ENCODE measurements at regions not wholly inside any gene's neighbourhood (a gene's known extent, or its start where the extent isn't known, plus 50 kb on each side); places are given as distances from the start of the nearest gene placed in this dataset.

GRCh38 chr11:70853068-70853769, 399.2 kb downstream of the SHANK2 start:
- TF ChIP-seq, protein P1, sequence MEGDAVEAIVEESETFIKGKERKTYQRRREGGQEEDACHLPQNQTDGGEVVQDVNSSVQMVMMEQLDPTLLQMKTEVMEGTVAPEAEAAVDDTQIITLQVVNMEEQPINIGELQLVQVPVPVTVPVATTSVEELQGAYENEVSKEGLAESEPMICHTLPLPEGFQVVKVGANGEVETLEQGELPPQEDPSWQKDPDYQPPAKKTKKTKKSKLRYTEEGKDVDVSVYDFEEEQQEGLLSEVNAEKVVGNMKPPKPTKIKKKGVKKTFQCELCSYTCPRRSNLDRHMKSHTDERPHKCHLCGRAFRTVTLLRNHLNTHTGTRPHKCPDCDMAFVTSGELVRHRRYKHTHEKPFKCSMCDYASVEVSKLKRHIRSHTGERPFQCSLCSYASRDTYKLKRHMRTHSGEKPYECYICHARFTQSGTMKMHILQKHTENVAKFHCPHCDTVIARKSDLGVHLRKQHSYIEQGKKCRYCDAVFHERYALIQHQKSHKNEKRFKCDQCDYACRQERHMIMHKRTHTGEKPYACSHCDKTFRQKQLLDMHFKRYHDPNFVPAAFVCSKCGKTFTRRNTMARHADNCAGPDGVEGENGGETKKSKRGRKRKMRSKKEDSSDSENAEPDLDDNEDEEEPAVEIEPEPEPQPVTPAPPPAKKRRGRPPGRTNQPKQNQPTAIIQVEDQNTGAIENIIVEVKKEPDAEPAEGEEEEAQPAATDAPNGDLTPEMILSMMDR (IDR thresholded peaks at IDR 0.05): no peak
- peaks cover 20% of the 10 kb centered on the region for H3K27me3 Mint-ChIP-seq (ENCODE audit: low read depth)
- peaks cover 11% of the 10 kb centered on the region for H3K9me3 Mint-ChIP-seq (ENCODE audit: low read depth)
- H3K36me3 Mint-ChIP-seq (ENCODE audit: low read depth): no peaks in the 10 kb centered on the region
- no peak overlapping the region for H3K27ac Mint-ChIP-seq (ENCODE audit: unreplicated experiment)
- no peak overlapping the region for H3K4me3 Mint-ChIP-seq (ENCODE audit: unreplicated experiment)
- no peaks in the 10 kb centered on the region for H3K4me1 Mint-ChIP-seq (ENCODE audit: low read depth)
- no peak for DNase-seq (ENCODE audit: low spot score)

DNA sequence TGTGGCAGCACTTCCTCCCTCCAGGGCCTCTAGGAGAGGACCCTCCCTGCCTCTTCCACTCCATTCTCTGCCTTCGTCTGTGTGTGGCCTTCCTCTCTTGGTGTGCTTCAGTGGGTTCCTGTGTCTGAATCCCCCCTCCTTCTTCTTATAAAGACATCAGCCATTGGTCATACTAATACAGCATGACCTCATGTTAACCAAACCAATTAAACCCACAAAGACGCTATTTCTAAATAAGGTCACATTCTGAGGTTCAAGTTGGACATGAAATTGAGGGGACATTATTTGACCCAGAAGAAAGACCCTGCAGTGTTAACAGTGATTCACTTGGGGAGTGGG, 398.6 kb downstream of the SHANK2 start:
- H3K36me3 Mint-ChIP-seq (ENCODE audit: low read depth): no peaks in the 10 kb centered on the region
- H3K4me1 Mint-ChIP-seq (ENCODE audit: low read depth): no peaks in the 10 kb centered on the region
- H3K4me3 Mint-ChIP-seq (ENCODE audit: unreplicated experiment): no peak overlapping the region
- TF ChIP-seq, protein P1 (IDR thresholded peaks at IDR 0.05): no peak
- peaks cover 17% of the 10 kb centered on the region for H3K27me3 Mint-ChIP-seq (ENCODE audit: low read depth)
- H3K27ac Mint-ChIP-seq (ENCODE audit: unreplicated experiment): no peak overlapping the region
- peaks cover 11% of the 10 kb centered on the region for H3K9me3 Mint-ChIP-seq (ENCODE audit: low read depth)
- DNase-seq (ENCODE audit: low spot score): no peak

- DNase-seq (ENCODE audit: low spot score): no peak
These were observed 398.2 kb downstream of the SHANK2 start for GRCh38 chr11:70854201-70854600.

GRCh38 chr11:70854901-70855556, 397.3 kb downstream of the SHANK2 start:
- H3K4me3 Mint-ChIP-seq (ENCODE audit: unreplicated experiment): no peak overlapping the region
- H3K4me1 Mint-ChIP-seq (ENCODE audit: low read depth): no peaks in the 10 kb centered on the region
- peaks cover 20% of the 10 kb centered on the region for H3K27me3 Mint-ChIP-seq (ENCODE audit: low read depth)
- no peak for DNase-seq (ENCODE audit: low spot score)
- H3K27ac Mint-ChIP-seq (ENCODE audit: unreplicated experiment): no peak overlapping the region
- no peaks in the 10 kb centered on the region for H3K36me3 Mint-ChIP-seq (ENCODE audit: low read depth)
- TF ChIP-seq, protein P1 (IDR thresholded peaks at IDR 0.05): no peak
- H3K9me3 Mint-ChIP-seq (ENCODE audit: low read depth): peaks cover 8% of the 10 kb centered on the region

More at GRCh38 chr11:70854201-70854600, 398.2 kb downstream of the SHANK2 start:
- Mint-ChIP-seq H3K36me3 (ENCODE audit: low read depth) (no peaks in the 10 kb centered on the region), H3K27me3 (ENCODE audit: low read depth) (peaks cover 19% of the 10 kb centered on the region), H3K9me3 (ENCODE audit: low read depth) (peaks cover 11% of the 10 kb centered on the region), H3K27ac (ENCODE audit: unreplicated experiment) (no peak overlapping the region), H3K4me3 (ENCODE audit: unreplicated experiment) (no peak overlapping the region), H3K4me1 (ENCODE audit: low read depth) (no peaks in the 10 kb centered on the region)
- TF ChIP-seq, protein P1 (IDR thresholded peaks at IDR 0.05): no peak

DNA sequence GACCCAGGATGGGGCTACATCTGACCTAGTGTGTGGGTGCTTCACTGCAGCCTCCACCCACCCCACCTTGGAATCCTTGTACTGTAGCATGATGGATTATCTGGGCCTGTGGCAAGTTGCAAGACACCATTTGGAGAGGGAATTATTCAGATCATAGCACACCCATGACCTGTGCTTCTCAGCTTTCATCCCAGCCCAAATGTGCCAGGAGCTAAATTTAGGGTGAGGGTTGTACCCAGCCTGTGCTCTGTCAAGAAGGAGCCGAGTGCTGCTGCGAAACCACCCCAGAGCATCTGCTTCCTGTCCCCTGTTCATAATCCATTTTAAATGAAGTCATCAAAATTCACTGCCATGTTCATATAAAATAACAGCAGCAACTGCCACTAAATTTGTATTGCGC, 394.5 kb downstream of the SHANK2 start:
- Mint-ChIP-seq H3K9me3 (ENCODE audit: low read depth) (peaks cover 3% of the 10 kb centered on the region), H3K4me3 (ENCODE audit: unreplicated experiment) (no peak overlapping the region), H3K4me1 (ENCODE audit: low read depth) (no peaks in the 10 kb centered on the region), H3K36me3 (ENCODE audit: low read depth) (no peaks in the 10 kb centered on the region), H3K27ac (ENCODE audit: unreplicated experiment) (no peak overlapping the region), H3K27me3 (ENCODE audit: low read depth) (peaks cover 22% of the 10 kb centered on the region)
- no peak for DNase-seq (ENCODE audit: low spot score)
- TF ChIP-seq, protein P1 (IDR thresholded peaks at IDR 0.05): no peak

All from chondrocyte (in vitro differentiated cells).